ENCODE measurements at regions not wholly inside any gene's neighbourhood (a gene's known extent, or its start where the extent isn't known, plus 50 kb on each side); places are given as distances from the start of the nearest gene placed in this dataset.

GRCh38 chr2:195447323-195447975 lies 209.6 kb upstream of the SLC39A10 start:
- POLR2A ChIA-PET, result no interaction called here
- no peaks in the 10 kb centered on the region for H3K79me2 ChIP-seq (ENCODE audit: control insufficient read depth, insufficient read depth, low read length)
- intact Hi-C loops (cut with micrococcal nuclease), result no loop called here
- peaks cover 3 to 5% (median 4%) of the 10 kb centered on the region in 3 donors for H3K9me3 ChIP-seq (ENCODE audit: control extremely low read depth in 1 of 3, control insufficient read depth in 2 of 3, insufficient read depth in 1 of 3, low read length in 2 of 3)
- no peaks in the 10 kb centered on the region for H4K20me1 ChIP-seq (ENCODE audit: control insufficient read depth, insufficient read depth, low read length, poor library complexity, severe bottlenecking)
- Mint-ChIP-seq H3K27ac (no peak overlapping the region), H3K9me3 (ENCODE audit: insufficient read depth) (peaks cover 5% of the 10 kb centered on the region), H3K4me1 (no peaks in the 10 kb centered on the region), H3K4me3 (no peak overlapping the region), H3K27me3 (no peaks in the 10 kb centered on the region)
- TF ChIP-seq EZH2 (IDR thresholded peaks at IDR 0.05; ENCODE audit: borderline replicate concordance, insufficient read depth, low read depth, low read length, poor library complexity, severe bottlenecking) (no peak), CTCF (IDR thresholded peaks at IDR 0.05) (no peak)
- CTCF ChIA-PET, result no interaction called here
- 94% methylated on average over 5 of the region's 5 CpGs for WGBS (ENCODE audit: insufficient coverage)
- H3K27ac ChIP-seq (ENCODE audit: low read length in 2 of 2), result no peak overlapping the region
- H3K27me3 ChIP-seq (replicated peaks in 1 of 4; ENCODE audit: control extremely low read depth in 1 of 4, control insufficient read depth in 3 of 4, insufficient read depth in 4 of 4, low read length in 3 of 4), result no peaks in the 10 kb centered on the region
- no peaks in the 10 kb centered on the region for H3K36me3 ChIP-seq (replicated peaks in 1 of 2; ENCODE audit: control extremely low read depth in 1 of 2, control insufficient read depth in 1 of 2, extremely low read depth in 1 of 2, insufficient read depth in 2 of 2, low read length in 1 of 2)
- no peak overlapping the region for H3K9ac ChIP-seq (ENCODE audit: low read length)
- no peak overlapping the region for H2AFZ ChIP-seq (ENCODE audit: insufficient read depth, low read depth, low read length, poor library complexity, severe bottlenecking)
- ATAC-seq (ENCODE audit: low read depth) (no peak), DNase-seq (no peak)
- no peak overlapping the region for H3K4me2 ChIP-seq (replicated peaks; ENCODE audit: low read depth, low read length, poor library complexity, severe bottlenecking)
- no peak overlapping the region for H3K4me3 ChIP-seq (ENCODE audit: control extremely low read depth in 1 of 5, extremely low read depth in 1 of 5, insufficient read depth in 1 of 5, low read depth in 2 of 5, low read length in 4 of 5)
- no peaks in the 10 kb centered on the region for H3K4me1 ChIP-seq (ENCODE audit: control insufficient read depth in 2 of 2, insufficient read depth in 2 of 2, low read length in 2 of 2)

DNA sequence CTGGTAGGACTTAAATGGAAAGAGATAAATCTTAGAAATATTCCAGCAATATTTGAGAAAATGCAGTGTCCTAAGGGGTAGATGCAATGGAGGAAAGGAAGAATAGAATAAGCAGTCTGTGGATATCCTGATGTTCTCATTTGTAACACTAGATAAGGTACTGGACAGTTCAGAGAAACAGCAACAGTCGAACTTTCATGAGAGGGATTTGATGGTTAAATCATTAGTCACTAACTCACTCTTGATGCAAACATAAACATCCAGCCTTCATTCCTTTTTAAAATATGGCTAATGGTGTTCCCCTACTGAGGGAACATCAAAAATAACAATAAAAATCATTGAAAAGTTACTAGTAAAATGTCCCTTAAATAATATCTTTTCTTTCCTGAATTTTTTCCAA lies 211.4 kb upstream of the SLC39A10 start:
- no peak overlapping the region for H3K4me3 ChIP-seq (ENCODE audit: control extremely low read depth in 1 of 5, extremely low read depth in 1 of 5, insufficient read depth in 1 of 5, low read depth in 2 of 5, low read length in 4 of 5)
- H3K4me1 ChIP-seq (ENCODE audit: control insufficient read depth in 2 of 2, insufficient read depth in 2 of 2, low read length in 2 of 2), result no peaks in the 10 kb centered on the region
- no peak overlapping the region for H3K27ac ChIP-seq (ENCODE audit: low read length in 2 of 2)
- H3K79me2 ChIP-seq (ENCODE audit: control insufficient read depth, insufficient read depth, low read length), result no peaks in the 10 kb centered on the region
- no CpG with 5 or more reads among the region's 1 CpG for WGBS (ENCODE audit: insufficient coverage)
- ChIA-PET POLR2A (no interaction called here), CTCF (no interaction called here)
- no peak overlapping the region for H3K9ac ChIP-seq (ENCODE audit: low read length)
- no peak overlapping the region for H3K4me2 ChIP-seq (replicated peaks; ENCODE audit: low read depth, low read length, poor library complexity, severe bottlenecking)
- H3K9me3 Mint-ChIP-seq (ENCODE audit: insufficient read depth), result peaks cover 19% of the 10 kb centered on the region
- no peaks in the 10 kb centered on the region for H4K20me1 ChIP-seq (ENCODE audit: control insufficient read depth, insufficient read depth, low read length, poor library complexity, severe bottlenecking)
- H3K27me3 Mint-ChIP-seq, result no peaks in the 10 kb centered on the region
- DNase-seq, result no peak
- intact Hi-C loops (cut with micrococcal nuclease), result no loop called here
- no peak for TF ChIP-seq CTCF (IDR thresholded peaks at IDR 0.05)
- no peak for TF ChIP-seq EZH2 (IDR thresholded peaks at IDR 0.05; ENCODE audit: borderline replicate concordance, insufficient read depth, low read depth, low read length, poor library complexity, severe bottlenecking)
- no peak overlapping the region for H2AFZ ChIP-seq (ENCODE audit: insufficient read depth, low read depth, low read length, poor library complexity, severe bottlenecking)
- no peak overlapping the region for H3K27ac Mint-ChIP-seq
- no peaks in the 10 kb centered on the region for H3K27me3 ChIP-seq (replicated peaks in 1 of 4; ENCODE audit: control extremely low read depth in 1 of 4, control insufficient read depth in 3 of 4, insufficient read depth in 4 of 4, low read length in 3 of 4)
- no peaks in the 10 kb centered on the region for H3K4me1 Mint-ChIP-seq
- H3K36me3 ChIP-seq (replicated peaks in 1 of 2; ENCODE audit: control extremely low read depth in 1 of 2, control insufficient read depth in 1 of 2, extremely low read depth in 1 of 2, insufficient read depth in 2 of 2, low read length in 1 of 2), result no peaks in the 10 kb centered on the region
- H3K4me3 Mint-ChIP-seq, result no peak overlapping the region
- peaks cover 7 to 18% (median 10%) of the 10 kb centered on the region in 3 donors for H3K9me3 ChIP-seq (ENCODE audit: control extremely low read depth in 1 of 3, control insufficient read depth in 2 of 3, insufficient read depth in 1 of 3, low read length in 2 of 3)
- ATAC-seq (ENCODE audit: low read depth), result no peak

All from B cell (primary cell).